Esophagus squamous epithelium (tissue), 4 donors: ENCODE measurements at regions not wholly inside any gene's neighbourhood (a gene's known extent, or its start where the extent isn't known, plus 50 kb on each side); places are given as distances from the start of the nearest gene placed in this dataset.
"Not testable (repeated sequence)": the region's sequence is repeated elsewhere in the genome, so short reads cannot be mapped to it uniquely, and the experiment has no call there.

Experiments
- POLR2A ChIP-seq, 4 donors: fragments of 450-650 bp; IDR thresholded peaks; one replicate each; pipeline ENCODE4 v1.6.1; 2017; ENCODE audit warnings: antibody characterized with exemption in 4 of 4, mild to moderate bottlenecking in 4 of 4, moderate library complexity in 3 of 4
- TF ChIP-seq, protein P1 (sequence below), 6 experiments: fragments of 450-650 bp in 4 of 6; fragments of 200-600 bp in 2 of 6; sonication (generic) in 2 of 6; IDR thresholded peaks; one replicate each; pipeline ENCODE4 v1.5.1; 2016 to 2019; ENCODE audit warnings: antibody characterized with exemption in 6 of 6, mild to moderate bottlenecking in 4 of 6, moderate library complexity in 4 of 6

DNA sequence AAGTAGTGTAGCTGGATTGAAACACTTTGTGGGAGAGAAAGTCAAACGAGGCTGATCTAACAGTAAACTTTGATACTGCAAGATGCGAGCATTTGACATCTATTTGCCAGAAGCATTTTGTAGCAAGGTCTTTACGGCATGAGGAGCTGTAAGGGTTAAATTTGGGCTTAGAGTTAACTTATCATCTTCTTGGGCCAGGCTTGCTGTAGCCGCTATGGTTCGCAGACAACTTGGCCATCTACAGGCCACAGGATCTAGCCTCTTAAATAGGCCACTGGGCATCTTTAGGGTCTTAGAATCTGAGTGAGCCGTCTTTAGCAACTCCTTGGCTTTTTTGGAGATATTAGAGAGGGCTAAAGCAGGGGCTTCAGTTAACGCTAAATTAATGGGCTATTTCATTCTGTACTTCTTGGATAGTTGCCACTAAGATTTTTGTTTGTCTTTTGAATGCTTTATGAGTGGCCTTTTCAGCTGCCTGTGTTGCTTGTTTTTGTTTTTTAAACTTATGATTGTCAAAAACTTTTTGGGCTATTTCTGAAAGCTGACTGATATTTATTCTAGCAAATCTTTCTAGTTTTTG lies 93.5 kb upstream of the FAM90A1 start:
- TF ChIP-seq, protein P1, sequence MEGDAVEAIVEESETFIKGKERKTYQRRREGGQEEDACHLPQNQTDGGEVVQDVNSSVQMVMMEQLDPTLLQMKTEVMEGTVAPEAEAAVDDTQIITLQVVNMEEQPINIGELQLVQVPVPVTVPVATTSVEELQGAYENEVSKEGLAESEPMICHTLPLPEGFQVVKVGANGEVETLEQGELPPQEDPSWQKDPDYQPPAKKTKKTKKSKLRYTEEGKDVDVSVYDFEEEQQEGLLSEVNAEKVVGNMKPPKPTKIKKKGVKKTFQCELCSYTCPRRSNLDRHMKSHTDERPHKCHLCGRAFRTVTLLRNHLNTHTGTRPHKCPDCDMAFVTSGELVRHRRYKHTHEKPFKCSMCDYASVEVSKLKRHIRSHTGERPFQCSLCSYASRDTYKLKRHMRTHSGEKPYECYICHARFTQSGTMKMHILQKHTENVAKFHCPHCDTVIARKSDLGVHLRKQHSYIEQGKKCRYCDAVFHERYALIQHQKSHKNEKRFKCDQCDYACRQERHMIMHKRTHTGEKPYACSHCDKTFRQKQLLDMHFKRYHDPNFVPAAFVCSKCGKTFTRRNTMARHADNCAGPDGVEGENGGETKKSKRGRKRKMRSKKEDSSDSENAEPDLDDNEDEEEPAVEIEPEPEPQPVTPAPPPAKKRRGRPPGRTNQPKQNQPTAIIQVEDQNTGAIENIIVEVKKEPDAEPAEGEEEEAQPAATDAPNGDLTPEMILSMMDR (IDR thresholded peaks at IDR 0.05): not testable (repeated sequence)
- TF ChIP-seq POLR2A (IDR thresholded peaks at IDR 0.05): not testable (repeated sequence)
